Nucleus accumbens (tissue), 56 donors: ENCODE measurements at regions not wholly inside any gene's neighbourhood (a gene's known extent, or its start where the extent isn't known, plus 50 kb on each side); places are given as distances from the start of the nearest gene placed in this dataset.

Experiments used
- DNase-seq, 56 donors: peaks; one replicate each; lab custom pipeline; 2025; lab: John Stamatoyannopoulos, UW

DNA sequence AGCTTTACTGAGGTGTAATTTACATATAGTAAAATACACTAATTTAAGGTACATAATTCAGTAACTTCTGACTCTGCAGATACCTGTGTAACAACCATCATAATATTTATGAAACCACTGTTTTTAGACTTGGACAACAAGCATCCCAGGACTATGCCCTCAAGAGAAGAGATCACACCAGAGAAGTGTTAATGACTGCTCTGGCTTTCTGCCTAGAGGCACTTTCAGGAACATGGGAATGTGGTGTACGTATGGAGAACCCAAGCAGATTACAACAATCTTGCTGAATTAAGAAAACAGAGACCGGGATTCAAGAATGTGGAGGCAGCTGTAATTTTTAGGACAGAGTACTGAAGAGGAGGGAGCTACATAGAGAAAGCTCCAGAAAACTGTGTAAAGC, 475.2 kb downstream of the LPIN1 start:
- DNase-seq, result no peak

- no peak for DNase-seq
Observed at GRCh38 chr2:12222554-12222953, 476.1 kb downstream of the LPIN1 start.

GRCh38 chr2:12223732-12224131, 477.3 kb downstream of the LPIN1 start:
- DNase-seq, result no peak

GRCh38 chr2:12226653-12227052, 480.2 kb downstream of the LPIN1 start:
- no peak for DNase-seq

- no peak for DNase-seq
Observed at GRCh38 chr2:12227941-12228608, 481.6 kb downstream of the LPIN1 start.

DNA sequence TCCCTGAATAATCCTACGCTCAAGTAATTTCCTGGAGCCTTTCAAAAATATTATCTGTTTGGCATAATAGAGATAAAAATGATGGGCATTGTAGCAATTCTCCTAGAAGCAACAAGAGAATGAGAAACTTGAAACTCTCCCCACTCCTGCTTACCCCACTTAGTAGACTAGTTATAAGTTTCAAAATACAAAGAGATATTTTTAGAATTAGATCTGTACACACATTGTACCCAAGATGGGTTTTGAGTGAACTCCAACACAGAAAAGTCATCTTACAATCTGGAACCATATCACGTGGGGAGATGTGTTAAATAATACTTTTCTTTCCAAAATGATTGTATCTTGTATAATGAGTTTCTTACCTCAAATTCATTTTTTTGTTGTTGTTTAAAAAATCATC, 484.9 kb downstream of the LPIN1 start:
- DNase-seq, result no peak

DNA sequence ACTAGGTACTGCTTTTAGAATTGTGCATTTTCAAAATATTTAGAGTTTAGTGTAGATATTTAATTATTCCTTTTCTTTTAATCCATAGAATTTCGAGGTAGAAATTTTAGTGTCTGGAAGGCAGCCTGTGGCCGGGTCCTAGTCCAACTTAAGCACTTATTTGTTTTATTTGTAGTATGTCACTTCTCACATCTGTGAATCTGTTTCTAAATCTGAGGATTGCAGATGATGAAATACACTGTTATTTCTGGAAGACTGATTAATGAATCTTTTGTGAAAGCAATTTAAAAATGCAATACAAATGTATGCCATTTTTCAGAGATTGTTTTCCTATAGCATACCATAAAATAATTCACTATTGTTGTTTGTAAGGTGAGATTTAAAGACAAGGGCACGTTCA, 483.9 kb upstream of the TRIB2 start:
- no peak for DNase-seq

DNA sequence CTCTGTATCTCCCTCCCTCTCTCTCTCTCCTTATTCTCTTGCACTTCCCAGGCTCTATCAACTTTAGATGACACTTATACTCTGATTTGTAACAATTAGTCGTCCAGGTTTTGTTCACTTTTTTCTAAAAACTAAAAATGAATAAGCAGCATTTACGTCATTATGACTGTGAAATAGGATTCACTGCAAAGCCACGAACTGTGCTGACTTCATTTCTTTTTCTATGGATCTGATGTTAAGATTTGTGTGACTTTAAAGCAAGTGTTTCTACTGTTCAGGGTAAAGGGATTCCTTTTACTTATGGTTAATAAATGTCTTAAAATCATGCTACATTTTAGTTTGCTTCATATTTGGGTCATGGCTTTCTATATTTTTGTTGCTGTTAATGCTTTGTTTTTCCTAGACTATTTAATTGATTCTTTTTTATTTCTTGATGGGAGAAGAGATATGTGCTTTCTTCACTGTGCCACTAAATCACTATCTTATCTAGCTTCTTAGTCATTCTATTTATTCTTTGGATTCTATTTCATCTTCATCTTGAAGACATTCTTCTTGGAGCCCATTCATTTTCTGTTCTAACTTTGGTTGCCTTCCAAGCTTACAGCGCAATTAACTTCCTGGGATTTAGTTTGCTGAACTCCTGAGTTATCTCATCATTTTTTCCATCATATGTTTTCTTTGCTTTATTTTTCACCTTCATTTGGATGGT, 480.4 kb upstream of the TRIB2 start:
- DNase-seq, result no peak

GRCh38 chr2:12240206-12240605, 476.5 kb upstream of the TRIB2 start:
- DNase-seq, result no peak

- DNase-seq, result no peak
Observed at GRCh38 chr2:12243381-12243780, 473.4 kb upstream of the TRIB2 start.

DNA sequence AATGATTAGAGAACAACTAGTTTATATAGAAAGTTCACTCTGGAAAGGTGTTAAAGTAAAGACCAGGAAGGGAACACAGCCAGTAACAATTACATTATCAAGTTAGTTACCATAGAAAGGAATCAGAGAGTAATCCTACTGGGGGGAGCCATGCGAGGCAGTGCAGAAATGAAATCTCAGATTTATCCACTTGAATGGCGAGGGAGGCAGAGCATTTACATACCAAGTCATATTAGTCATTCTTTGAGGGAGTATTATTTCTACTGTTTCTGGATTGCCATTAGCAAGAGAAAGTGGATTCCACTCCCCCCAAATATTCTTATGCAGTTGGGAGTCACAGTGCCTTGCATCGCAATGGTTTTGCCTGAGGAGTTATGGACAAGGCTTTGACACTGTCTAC, 472.7 kb upstream of the TRIB2 start:
- no peak for DNase-seq

DNA sequence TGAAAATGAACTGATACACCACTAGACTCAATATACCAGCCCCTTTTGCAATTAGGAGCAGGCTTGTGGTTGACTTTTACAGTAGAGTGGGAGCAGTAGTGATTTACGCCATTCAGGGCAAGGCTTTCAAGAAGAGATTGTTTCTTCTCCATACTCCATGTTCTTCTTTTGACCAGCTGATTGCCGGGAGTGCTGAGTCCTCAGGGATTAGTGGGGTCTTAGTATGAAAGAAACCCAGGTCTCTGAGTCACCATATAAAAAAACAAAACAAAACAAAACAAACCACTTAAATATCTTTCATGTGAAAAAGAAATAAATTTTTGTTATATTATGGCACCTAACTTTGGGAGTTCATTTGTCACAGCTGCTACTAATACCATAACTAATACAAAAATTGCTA, 465.6 kb upstream of the TRIB2 start:
- DNase-seq, result no peak

DNA sequence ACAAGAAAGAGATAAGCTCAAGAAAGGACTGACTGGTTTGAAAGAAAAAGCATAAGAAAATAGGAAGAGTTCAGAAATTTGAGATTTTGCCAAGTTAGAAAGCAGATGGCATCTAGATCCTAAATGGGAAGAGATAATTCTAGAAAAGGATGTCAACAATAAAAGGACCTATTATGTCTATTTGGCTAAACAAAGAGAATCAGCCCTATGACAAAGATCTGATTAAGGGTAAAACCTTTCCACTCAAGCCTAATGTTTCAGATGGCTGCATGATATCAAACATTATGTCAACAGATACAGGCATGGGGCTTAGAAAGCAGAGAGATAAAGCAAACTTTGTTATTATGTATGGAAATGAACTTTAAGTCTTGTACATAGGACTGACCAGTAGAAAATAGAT, 465.0 kb upstream of the TRIB2 start:
- no peak for DNase-seq

GRCh38 chr2:12253167-12253778, 463.5 kb upstream of the TRIB2 start:
- no peak for DNase-seq

DNA sequence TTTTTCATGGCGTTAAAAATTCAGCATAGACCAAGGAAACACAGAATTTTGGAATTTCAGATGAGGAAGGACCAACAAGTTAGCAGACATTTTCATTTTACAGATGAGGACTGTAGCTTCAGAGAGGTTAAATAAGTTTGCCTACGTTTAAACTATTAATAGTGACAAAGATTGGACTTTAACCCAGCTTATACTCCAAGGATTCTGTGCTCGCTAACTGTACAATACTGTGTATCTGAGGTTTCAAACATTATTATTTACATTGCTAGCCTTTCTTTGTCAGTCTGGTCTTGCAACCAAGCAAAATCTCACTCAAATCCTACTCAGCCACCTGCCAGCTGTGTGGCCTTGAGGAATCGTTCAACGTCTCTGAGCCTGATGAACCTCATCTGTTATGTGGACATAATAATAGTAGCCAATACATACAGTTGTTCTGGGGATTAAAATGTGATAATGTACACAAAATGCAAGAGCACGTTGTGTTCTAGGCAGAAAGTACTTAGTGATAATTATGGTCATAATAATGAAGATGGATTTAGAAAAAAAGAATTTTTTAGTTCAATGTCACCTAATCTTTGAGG, 462.4 kb upstream of the TRIB2 start:
- DNase-seq, result no peak

GRCh38 chr2:12256206-12256605, 460.5 kb upstream of the TRIB2 start:
- DNase-seq, result no peak

- no peak for DNase-seq
Observed at GRCh38 chr2:12257476-12257875, 459.3 kb upstream of the TRIB2 start.

DNA sequence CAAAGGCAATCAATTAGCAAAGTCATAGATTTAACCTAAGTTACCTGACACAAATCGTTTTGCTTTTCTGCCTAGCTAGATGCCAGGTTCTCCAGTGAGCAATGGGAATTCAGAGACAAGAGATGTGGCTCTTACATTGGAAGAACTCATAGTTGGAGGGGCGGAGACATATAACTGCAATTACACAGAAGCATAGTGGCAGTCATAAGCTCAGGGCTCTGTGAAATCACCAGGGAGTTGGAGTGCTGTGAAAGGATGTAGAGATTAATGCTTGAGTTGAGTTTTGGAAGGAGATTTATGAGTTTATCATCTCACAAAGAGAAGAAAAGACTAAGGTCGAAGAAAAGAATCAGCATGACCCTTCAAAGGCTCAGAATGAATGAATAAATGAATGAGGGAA, 457.2 kb upstream of the TRIB2 start:
- no peak for DNase-seq

DNA sequence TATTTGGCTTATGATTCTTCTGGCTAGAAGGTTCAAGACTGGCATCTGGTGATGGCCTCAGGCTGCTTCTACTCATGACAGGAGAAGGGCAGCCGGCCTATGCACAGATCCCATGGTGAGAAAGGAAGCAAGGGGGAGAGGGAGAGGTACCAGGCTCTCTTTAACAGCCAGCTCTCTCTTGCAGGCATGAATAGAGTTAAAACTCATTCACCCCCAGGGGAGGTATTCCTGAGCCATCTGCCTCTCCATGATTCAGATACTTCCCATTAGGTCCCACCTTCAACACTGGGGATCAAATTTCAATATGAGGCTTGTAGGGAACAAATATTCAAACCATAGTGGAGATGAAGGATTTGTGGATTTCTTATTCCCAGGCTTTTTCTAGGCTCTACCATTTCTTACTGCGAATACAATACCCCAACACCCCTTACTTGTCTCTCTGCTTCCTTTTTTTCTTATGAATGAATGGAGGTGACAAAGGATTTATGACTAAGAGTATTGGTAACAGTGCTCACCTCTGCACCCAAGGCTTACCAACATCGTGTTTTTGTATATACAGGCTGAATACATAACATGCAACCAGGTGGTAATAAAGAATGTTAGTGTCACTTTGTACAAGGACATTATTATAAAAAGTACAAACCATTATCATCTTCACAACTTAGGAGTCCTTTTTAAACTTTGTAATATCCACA, 454.6 kb upstream of the TRIB2 start:
- no peak for DNase-seq

DNA sequence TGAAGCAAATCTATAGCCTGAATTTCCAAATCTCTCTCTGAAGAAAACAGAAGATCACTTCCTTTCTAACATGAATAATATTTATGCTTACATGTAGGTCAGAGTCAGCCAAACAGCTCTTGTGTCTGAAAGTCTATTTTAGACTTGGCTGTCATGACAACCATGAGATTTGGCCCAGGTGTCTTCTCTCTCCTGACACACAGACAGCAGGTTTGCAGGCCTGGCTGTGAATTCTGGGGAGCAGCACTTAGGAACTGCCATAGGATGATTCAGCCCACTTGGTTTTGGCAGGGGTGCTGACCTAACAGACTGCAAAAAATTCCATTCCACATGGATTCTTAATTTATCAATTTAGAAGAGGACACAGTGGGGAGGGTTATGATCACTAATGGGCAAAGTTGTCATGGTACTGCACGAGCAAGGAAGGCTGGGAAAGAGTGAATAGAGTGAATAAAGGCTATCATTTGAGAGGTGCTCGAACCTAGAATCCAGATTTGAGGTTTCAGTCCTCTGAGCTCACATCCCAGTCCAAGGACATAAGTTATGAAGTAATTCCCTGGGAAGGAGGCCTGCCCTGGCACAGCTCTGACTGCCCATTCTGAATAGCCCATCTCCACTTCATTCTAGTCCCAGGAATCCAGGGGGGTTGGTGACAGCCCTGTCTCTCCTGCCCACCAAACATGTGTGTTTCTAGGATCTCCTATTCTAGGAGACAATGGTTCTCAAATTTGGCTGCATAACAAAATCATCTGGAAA, 453.9 kb upstream of the TRIB2 start:
- no peak for DNase-seq
